H9 (cell line): ENCODE measurements at regions not wholly inside any gene's neighbourhood (a gene's known extent, or its start where the extent isn't known, plus 50 kb on each side); places are given as distances from the start of the nearest gene placed in this dataset.

Source experiments
- DNase-seq: peaks from one replicate; pipeline ENCODE4 v3.0.0-alpha.2; 2017
- H2AFZ ChIP-seq: one replicate; pipeline ENCODE4 v1.6.1; 2013; ENCODE audit warnings: mild to moderate bottlenecking, low read length, control low read depth, moderate library complexity
- H2AK5ac ChIP-seq: 2 replicates; pipeline ENCODE4 v1.6.1; 2013; ENCODE audit warnings: low read length, control low read depth, mixed read lengths; ENCODE audit not compliant: insufficient read length
- H2BK120ac ChIP-seq: one replicate; pipeline ENCODE4 v1.6.1; 2013; ENCODE audit warnings: low read depth, mild to moderate bottlenecking, low read length, control low read depth, inconsistent platforms; ENCODE audit not compliant: poor library complexity, severe bottlenecking
- H2BK12ac ChIP-seq: 2 replicates; pipeline ENCODE4 v1.6.1; 2013; ENCODE audit warnings: low read length, control low read depth, mixed read lengths, low read depth; ENCODE audit not compliant: insufficient read length
- H2BK15ac ChIP-seq: 2 replicates; pipeline ENCODE4 v1.6.1; 2013; ENCODE audit warnings: low read depth, low read length, control low read depth
- H2BK20ac ChIP-seq: one replicate; pipeline ENCODE4 v1.6.1; 2013; ENCODE audit warnings: low read depth, mild to moderate bottlenecking, low read length, control low read depth, inconsistent platforms; ENCODE audit not compliant: poor library complexity, severe bottlenecking
- H2BK5ac ChIP-seq: 2 replicates; pipeline ENCODE4 v1.6.1; 2013; ENCODE audit warnings: low read length, control low read depth, mixed read lengths; ENCODE audit not compliant: insufficient read length
- H3K14ac ChIP-seq: 2 replicates; pipeline ENCODE4 v1.6.1; 2013; ENCODE audit warnings: low read length, control low read depth; ENCODE audit not compliant: insufficient read depth
- H3K18ac ChIP-seq: 2 replicates; pipeline ENCODE4 v1.6.1; 2013; ENCODE audit warnings: low read depth, mild to moderate bottlenecking, mixed read lengths, low read length, control low read depth; ENCODE audit not compliant: insufficient read length
- H3K23ac ChIP-seq: 2 replicates; pipeline ENCODE4 v1.6.1; 2013; ENCODE audit warnings: low read length, control low read depth, mixed read lengths, low read depth; ENCODE audit not compliant: insufficient read length
- H3K23me2 ChIP-seq: 2 replicates; pipeline ENCODE4 v1.6.1; 2013; ENCODE audit warnings: low read depth, mild to moderate bottlenecking, mixed read lengths, low read length, control low read depth; ENCODE audit not compliant: insufficient read length, poor library complexity, severe bottlenecking
- H3K27ac ChIP-seq: 2 replicates; pipeline ENCODE4 v1.5.1; 2013; ENCODE audit warnings: low read length, control low read depth, mixed read lengths, low read depth; ENCODE audit not compliant: insufficient read length
- H3K27me3 ChIP-seq: 2 replicates; pipeline ENCODE4 v1.6.1; 2013; ENCODE audit warnings: low read length, control low read depth, inconsistent platforms; ENCODE audit not compliant: insufficient read depth
- H3K4ac ChIP-seq: 2 replicates; pipeline ENCODE4 v1.6.1; 2013; ENCODE audit warnings: low read depth, mild to moderate bottlenecking, control low read depth, inconsistent platforms, low read length, moderate library complexity
- H3K4me1 ChIP-seq: 2 replicates; pipeline ENCODE4 v1.6.1; 2013; ENCODE audit warnings: low read length, control low read depth, inconsistent platforms; ENCODE audit not compliant: insufficient read depth
- H3K4me2 ChIP-seq: 2 replicates; pipeline ENCODE4 v1.6.1; 2013; ENCODE audit warnings: low read length, control low read depth, mixed read lengths; ENCODE audit not compliant: insufficient read length, insufficient read depth
- H3K56ac ChIP-seq: 2 replicates; pipeline ENCODE4 v1.6.1; 2013; ENCODE audit warnings: low read depth, mild to moderate bottlenecking, mixed read lengths, low read length, control low read depth; ENCODE audit not compliant: insufficient read length
- H3K79me1 ChIP-seq: 2 replicates; pipeline ENCODE4 v1.6.1; 2013; ENCODE audit warnings: low read depth, mild to moderate bottlenecking, moderate library complexity, low read length, control low read depth, inconsistent platforms; ENCODE audit not compliant: insufficient read depth, poor library complexity, severe bottlenecking
- H3K79me2 ChIP-seq: 2 replicates; pipeline ENCODE4 v1.6.1; 2013; ENCODE audit warnings: low read length, control low read depth, inconsistent platforms; ENCODE audit not compliant: insufficient read depth
- H3K9ac ChIP-seq: 2 replicates; pipeline ENCODE4 v1.6.1; 2013; ENCODE audit warnings: low read length, control low read depth, mixed read lengths; ENCODE audit not compliant: insufficient read length; ENCODE audit errors: extremely low read depth
- H3K9me3 ChIP-seq: one replicate; pipeline ENCODE4 v1.6.1; 2013; ENCODE audit warnings: low read depth, low read length, inconsistent platforms; ENCODE audit not compliant: control insufficient read depth
- H3T11ph ChIP-seq: one replicate; pipeline ENCODE4 v1.6.1; 2013; ENCODE audit warnings: mild to moderate bottlenecking, low read length, control low read depth, inconsistent platforms
- H4K20me1 ChIP-seq: one replicate; pipeline ENCODE4 v1.6.1; 2013; ENCODE audit not compliant: control insufficient read depth, insufficient read length, insufficient read depth
- H4K5ac ChIP-seq: 2 replicates; pipeline ENCODE4 v1.6.1; 2013; ENCODE audit warnings: low read depth, mild to moderate bottlenecking, mixed read lengths, low read length, control low read depth; ENCODE audit not compliant: insufficient read length
- H4K8ac ChIP-seq: replicated peaks from 2 replicates; pipeline ENCODE4 v1.6.1; 2013; ENCODE audit warnings: low read length, control low read depth, mixed read lengths, low read depth; ENCODE audit not compliant: insufficient read length
- H4K91ac ChIP-seq: 2 replicates; pipeline ENCODE4 v1.6.1; 2013; ENCODE audit warnings: low read depth, mild to moderate bottlenecking, moderate library complexity, mixed read lengths, low read length, control low read depth; ENCODE audit not compliant: insufficient read length
- H3K27ac Mint-ChIP-seq, 3 experiments: 2 replicates in 2 of 3; 3 replicates in 1 of 3; pipeline ENCODE4 v1.8.0; 2020 to 2021; ENCODE audit warnings: mixed read lengths in 3 of 3, mild to moderate bottlenecking in 1 of 3, moderate library complexity in 1 of 3
- H3K27me3 Mint-ChIP-seq: 2 replicates; pipeline ENCODE4 v1.8.0; 2021; ENCODE audit warnings: low read depth, mild to moderate bottlenecking, moderate library complexity, mixed read lengths
- H3K36me3 Mint-ChIP-seq, 3 experiments: 2 replicates in 2 of 3; 3 replicates in 1 of 3; pipeline ENCODE4 v1.8.0; 2020 to 2021; ENCODE audit warnings: low read depth in 3 of 3, mixed read lengths in 3 of 3; ENCODE audit not compliant: insufficient read depth in 1 of 3
- H3K4me1 Mint-ChIP-seq, 2 experiments: 2 replicates each; pipeline ENCODE4 v1.8.0; 2020; ENCODE audit warnings: mixed read lengths in 2 of 2
- H3K4me3 Mint-ChIP-seq, 2 experiments: 2 replicates in 1 of 2; 3 replicates in 1 of 2; pipeline ENCODE4 v1.8.0; 2020 to 2021; ENCODE audit warnings: mild to moderate bottlenecking in 2 of 2, mixed read lengths in 2 of 2, moderate library complexity in 1 of 2
- H3K9me3 Mint-ChIP-seq, 2 experiments: 2 replicates in 1 of 2; 3 replicates in 1 of 2; pipeline ENCODE4 v1.8.0; 2020; ENCODE audit warnings: mild to moderate bottlenecking in 2 of 2, mixed read lengths in 2 of 2, moderate library complexity in 1 of 2
- CTCF ChIP-seq: fragments of 200-600 bp; sonication (generic); conservative IDR thresholded peaks from 3 replicates; pipeline ENCODE4 v1.8.0; 2021; ENCODE audit warnings: antibody characterized with exemption, mild to moderate bottlenecking
- WGBS: extraction: QIAGEN DNeasy Blood & Tissue Kit; methylation state at CpG from one replicate; pipeline ENCODE4 v1.1.7; 2013; ENCODE audit warnings: missing lambda C conversion rate, low lambda C conversion rate, mixed read lengths; ENCODE audit not compliant: insufficient read length; ENCODE audit errors: extremely low coverage; 5-methylcytosine and 5-hydroxymethylcytosine counted together

DNA sequence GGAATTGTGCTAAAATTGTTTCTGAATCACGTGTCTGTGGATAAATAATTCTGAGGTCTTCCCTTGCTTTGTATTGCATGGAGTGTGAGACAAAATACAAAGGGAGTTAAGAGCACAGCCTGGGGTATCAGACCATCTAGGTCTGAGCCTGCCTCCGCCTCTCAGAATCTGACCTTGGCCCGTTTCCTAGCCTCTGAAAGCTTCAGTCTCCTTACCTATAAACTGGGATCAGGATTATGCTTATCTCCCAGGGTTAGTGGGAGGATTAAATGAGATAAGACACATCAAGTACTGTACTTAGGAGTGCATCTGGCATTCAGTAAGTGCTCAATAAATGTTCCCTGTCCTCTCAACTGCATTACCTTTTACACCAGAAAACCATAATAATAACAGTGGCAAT, 140.6 kb upstream of the TENM3 start:
- Histone ChIP-seq H3K79me2 (no peaks in the 10 kb centered on the region), H2AK5ac (no peak overlapping the region), H2BK5ac (no peak overlapping the region), H3K9me3 (no peaks in the 10 kb centered on the region), H4K8ac (no peak overlapping the region), H3K27ac (no peak overlapping the region), H3K4me2 (no peak overlapping the region), H3K56ac (no peak overlapping the region), H3K23ac (no peak overlapping the region), H3K23me2 (no peaks in the 10 kb centered on the region), H2BK120ac (no peak overlapping the region), H3K9ac (no peak overlapping the region), H4K5ac (no peak overlapping the region), H2BK20ac (no peak overlapping the region), H3K27me3 (no peaks in the 10 kb centered on the region), H2BK15ac (no peak overlapping the region), H3K4me1 (no peaks in the 10 kb centered on the region), H4K91ac (no peak overlapping the region), H2AFZ (no peak overlapping the region), H2BK12ac (no peak overlapping the region), H3K4ac (no peak overlapping the region), H3K79me1 (no peaks in the 10 kb centered on the region), H3K14ac (no peak overlapping the region), H3T11ph (no peak overlapping the region), H3K18ac (no peak overlapping the region), H4K20me1 (no peaks in the 10 kb centered on the region)
- no peak overlapping the region for H3K27ac Mint-ChIP-seq
- no CpG with 5 or more reads among the region's 3 CpGs for WGBS
- no peaks in the 10 kb centered on the region for H3K27me3 Mint-ChIP-seq
- no peak overlapping the region for H3K4me3 Mint-ChIP-seq
- peaks cover 0 to 2% of the 10 kb centered on the region in 2 experiments; a peak in 2 of 5 replicates for H3K9me3 Mint-ChIP-seq
- peaks cover 10 to 17% of the 10 kb centered on the region in 2 experiments; a peak in 3 of 4 replicates for H3K4me1 Mint-ChIP-seq
- no peak for TF ChIP-seq CTCF
- no peaks in the 10 kb centered on the region for H3K36me3 Mint-ChIP-seq
- DNase-seq, result no peak
